NCI-H2196 treated with DMSO at 0.1 percent for 48 hours (cell line): ENCODE measurements at regions not wholly inside any gene's neighbourhood (a gene's known extent, or its start where the extent isn't known, plus 50 kb on each side); places are given as distances from the start of the nearest gene placed in this dataset.

Experiments
- DNase-seq: peaks from one replicate; lab custom pipeline; 2025; ENCODE audit not compliant: unreplicated experiment; lab: John Stamatoyannopoulos, UW

GRCh38 chr12:124489915-124490583 is 77.4 kb downstream of the NCOR2 start:
- no peak for DNase-seq

- no peak for DNase-seq
Measured at GRCh38 chr12:124489220-124489619, 78.2 kb downstream of the NCOR2 start.

- DNase-seq, result no peak
Measured at GRCh38 chr12:124488520-124488919, 78.9 kb downstream of the NCOR2 start.

- no peak for DNase-seq
Measured at GRCh38 chr12:124487834-124488165, 79.6 kb downstream of the NCOR2 start.

GRCh38 chr12:124487066-124487833 is 80.2 kb downstream of the NCOR2 start:
- no peak for DNase-seq

- no peak for DNase-seq
Measured at GRCh38 chr12:124486346-124486963, 81.0 kb downstream of the NCOR2 start.

GRCh38 chr12:124485371-124485770 is 82.0 kb downstream of the NCOR2 start:
- no peak for DNase-seq

GRCh38 chr12:124484526-124484953 is 82.9 kb downstream of the NCOR2 start:
- DNase-seq, result no peak

- DNase-seq, result no peak
Measured at GRCh38 chr12:124484067-124484466, 83.3 kb downstream of the NCOR2 start.

- DNase-seq, result no peak
Measured at GRCh38 chr12:124482901-124483799, 84.3 kb downstream of the NCOR2 start.

GRCh38 chr12:124482567-124482893 is 84.9 kb downstream of the NCOR2 start:
- DNase-seq, result no peak

- no peak for DNase-seq
Measured at GRCh38 chr12:124481772-124482566, 85.4 kb downstream of the NCOR2 start.

GRCh38 chr12:124481257-124481750 is 86.1 kb downstream of the NCOR2 start:
- DNase-seq, result no peak

- no peak for DNase-seq
Measured at GRCh38 chr12:124480469-124481256, 86.7 kb downstream of the NCOR2 start.

- no peak for DNase-seq
Measured at GRCh38 chr12:124479680-124480468, 87.5 kb downstream of the NCOR2 start.

GRCh38 chr12:124478985-124479645 is 88.3 kb downstream of the NCOR2 start:
- no peak for DNase-seq

- no peak for DNase-seq
Measured at GRCh38 chr12:124478416-124478815, 89.0 kb downstream of the NCOR2 start.
